GM12872 (cell line): ENCODE measurements at regions not wholly inside any gene's neighbourhood (a gene's known extent, or its start where the extent isn't known, plus 50 kb on each side); places are given as distances from the start of the nearest gene placed in this dataset.

ENCODE experiments used
- CTCF ChIP-seq: IDR thresholded peaks from 3 replicates; pipeline ENCODE4 v1.5.1; 2011; ENCODE audit warnings: low read depth, mild to moderate bottlenecking, low read length, moderate library complexity; ENCODE audit not compliant: insufficient read depth

DNA sequence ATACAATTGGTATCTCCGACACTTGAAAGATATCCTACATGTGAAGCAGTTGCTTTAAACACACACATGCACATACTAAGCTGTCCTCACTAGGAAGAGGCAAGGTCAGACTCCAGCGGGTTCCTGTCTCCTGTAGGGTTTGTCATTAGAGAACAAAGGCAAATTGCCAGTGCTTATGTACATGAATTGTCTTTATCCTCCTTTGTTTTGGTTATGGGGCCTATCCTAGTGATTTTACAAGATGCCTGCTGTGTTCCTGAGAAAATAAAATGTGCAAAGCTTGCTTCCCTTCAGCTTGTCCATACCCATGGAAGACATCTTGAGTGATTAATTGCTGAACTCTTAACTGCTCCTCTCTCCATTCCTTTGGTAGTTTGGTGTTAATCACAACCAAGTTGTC, 86.7 kb upstream of the SLC39A10 start:
- no peak for TF ChIP-seq CTCF

GRCh38 chr2:195569255-195569654, 87.8 kb upstream of the SLC39A10 start:
- TF ChIP-seq CTCF = no peak

DNA sequence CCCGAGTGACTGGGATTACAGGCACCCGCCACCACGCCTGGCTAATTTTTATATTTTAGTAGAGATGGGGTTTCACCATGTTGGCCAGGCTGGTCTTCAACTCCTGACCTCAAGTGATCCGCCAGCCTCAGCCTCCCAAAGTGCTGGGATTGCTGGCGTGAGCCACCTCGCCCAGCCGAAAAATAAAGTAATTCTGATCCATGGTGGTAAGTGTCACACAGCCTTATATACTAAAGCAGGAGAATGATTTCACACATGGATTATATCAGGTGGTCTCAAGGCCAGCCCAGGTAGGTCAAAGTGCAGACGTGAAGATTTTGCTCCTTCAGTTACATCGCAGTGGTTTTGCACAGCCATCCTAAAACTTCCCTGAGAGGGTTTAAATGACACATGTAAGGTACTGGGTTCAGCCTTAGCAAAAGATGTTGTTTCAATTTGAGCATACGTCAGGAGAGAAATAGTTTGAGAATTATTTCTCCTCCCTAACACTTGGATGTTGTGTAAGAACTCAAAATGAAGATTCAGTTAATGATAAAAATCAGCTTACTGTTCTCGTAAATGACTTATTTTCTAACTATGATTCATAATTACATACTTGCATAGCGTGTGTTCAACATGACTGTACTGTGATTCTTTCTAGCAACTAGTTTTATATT, 93.0 kb upstream of the SLC39A10 start:
- no peak for TF ChIP-seq CTCF

DNA sequence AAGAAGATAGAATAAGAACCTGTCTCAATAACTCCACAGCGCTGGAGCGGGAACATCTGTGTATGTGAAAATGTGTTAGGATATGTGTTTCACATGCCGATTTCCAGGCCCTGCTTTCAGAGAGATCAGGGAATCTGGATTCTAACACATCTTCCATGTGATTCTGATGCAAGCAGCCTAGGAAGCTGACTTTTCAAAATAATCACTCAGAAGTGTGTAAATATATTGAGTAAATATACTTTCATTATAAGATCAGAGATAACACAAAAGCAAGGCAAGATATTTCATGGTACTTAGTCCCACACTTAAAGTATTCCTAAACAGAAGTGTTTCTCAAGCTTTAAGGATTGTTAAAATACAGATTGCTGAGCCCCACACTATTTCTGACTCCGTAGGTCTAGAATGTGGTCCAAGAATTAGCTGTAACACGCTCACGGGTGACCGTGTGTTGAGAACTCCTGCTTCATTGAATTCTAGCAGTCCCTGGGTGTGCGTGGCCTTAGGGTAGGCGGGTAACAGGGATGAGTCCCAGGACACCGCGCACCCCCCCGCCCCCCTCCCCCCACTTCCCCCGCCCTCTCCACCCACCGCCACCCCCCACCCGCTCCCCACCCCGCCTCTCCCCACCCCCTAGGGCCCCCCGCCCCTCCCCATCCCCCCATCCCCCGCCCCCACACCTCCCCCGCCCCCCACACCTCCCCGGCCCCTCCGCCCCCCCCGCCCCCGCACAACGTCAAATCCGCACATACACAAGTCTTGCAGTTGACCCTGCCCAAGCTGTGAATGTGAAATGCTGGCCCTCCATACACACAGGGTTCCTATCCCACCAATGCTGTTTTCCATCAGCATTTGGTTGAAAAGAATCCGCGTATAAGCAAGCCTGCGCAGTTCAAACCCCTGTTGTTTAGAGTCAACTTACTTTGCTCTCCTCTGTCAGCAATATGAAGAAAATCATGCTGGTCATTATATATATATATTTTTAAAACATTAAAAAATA, 94.2 kb upstream of the SLC39A10 start:
- no peak for TF ChIP-seq CTCF

DNA sequence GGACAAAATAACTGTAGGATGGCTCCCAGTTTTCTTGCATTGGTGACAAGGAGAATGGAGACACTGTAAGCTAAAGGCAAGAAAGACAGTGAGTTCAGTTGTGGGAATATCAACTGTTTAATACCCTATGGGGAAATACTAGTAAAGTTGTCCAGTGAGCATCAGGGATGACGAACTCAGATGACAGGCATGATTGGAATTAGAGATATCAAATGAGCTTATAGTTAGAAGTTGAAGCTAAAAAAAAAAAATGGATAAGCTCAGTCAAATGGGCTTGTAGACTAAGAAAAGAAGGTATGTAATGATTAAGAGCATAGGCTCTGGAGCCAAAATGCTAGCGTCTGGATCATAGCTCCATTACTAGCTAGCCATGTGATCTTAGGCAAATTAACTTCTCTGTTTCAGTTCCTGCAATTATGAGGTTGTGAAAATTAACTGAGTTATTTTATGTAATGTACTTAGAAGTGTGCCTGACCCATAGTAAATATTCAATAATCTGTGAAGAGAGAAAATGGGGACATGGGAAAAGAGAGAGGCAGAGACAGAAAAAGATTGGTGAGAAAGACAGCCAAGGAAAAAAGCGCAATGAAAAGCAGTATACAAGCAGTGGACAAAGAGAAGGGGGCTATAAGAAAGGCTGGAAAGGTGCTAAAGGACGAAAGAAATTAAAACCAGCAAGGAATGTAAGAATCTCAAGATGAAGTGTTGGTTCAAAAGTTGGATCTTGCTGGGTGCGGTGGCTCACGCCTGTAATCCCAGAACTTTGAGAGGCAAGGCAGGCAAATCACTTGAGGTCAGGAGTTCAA, 95.7 kb upstream of the SLC39A10 start:
- no peak for TF ChIP-seq CTCF

- no peak for TF ChIP-seq CTCF
These were observed 96.7 kb upstream of the SLC39A10 start for GRCh38 chr2:195560209-195560895.
